22Rv1 (cell line): ENCODE measurements at regions not wholly inside any gene's neighbourhood (a gene's known extent, or its start where the extent isn't known, plus 50 kb on each side); places are given as distances from the start of the nearest gene placed in this dataset.
"Not testable (repeated sequence)": the region's sequence is repeated elsewhere in the genome, so short reads cannot be mapped to it uniquely, and the experiment has no call there.

ENCODE experiments used
- ZFX ChIP-seq: fragments of 450-650 bp; IDR thresholded peaks from 2 replicates; pipeline ENCODE4 v1.6.1; 2017; ENCODE audit warnings: antibody characterized with exemption, borderline replicate concordance
- TF ChIP-seq, protein P1 (sequence below): fragments of 450-650 bp; IDR thresholded peaks from 2 replicates; pipeline ENCODE4 v1.5.1; 2017; ENCODE audit warnings: mild to moderate bottlenecking

GRCh38 chr3:20820872-20821271, 634.9 kb upstream of the SGO1 start:
- TF ChIP-seq, protein P1, sequence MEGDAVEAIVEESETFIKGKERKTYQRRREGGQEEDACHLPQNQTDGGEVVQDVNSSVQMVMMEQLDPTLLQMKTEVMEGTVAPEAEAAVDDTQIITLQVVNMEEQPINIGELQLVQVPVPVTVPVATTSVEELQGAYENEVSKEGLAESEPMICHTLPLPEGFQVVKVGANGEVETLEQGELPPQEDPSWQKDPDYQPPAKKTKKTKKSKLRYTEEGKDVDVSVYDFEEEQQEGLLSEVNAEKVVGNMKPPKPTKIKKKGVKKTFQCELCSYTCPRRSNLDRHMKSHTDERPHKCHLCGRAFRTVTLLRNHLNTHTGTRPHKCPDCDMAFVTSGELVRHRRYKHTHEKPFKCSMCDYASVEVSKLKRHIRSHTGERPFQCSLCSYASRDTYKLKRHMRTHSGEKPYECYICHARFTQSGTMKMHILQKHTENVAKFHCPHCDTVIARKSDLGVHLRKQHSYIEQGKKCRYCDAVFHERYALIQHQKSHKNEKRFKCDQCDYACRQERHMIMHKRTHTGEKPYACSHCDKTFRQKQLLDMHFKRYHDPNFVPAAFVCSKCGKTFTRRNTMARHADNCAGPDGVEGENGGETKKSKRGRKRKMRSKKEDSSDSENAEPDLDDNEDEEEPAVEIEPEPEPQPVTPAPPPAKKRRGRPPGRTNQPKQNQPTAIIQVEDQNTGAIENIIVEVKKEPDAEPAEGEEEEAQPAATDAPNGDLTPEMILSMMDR: not testable (repeated sequence)
- not testable (repeated sequence) for TF ChIP-seq ZFX
